AG04450 (cell line): ENCODE measurements at regions not wholly inside any gene's neighbourhood (a gene's known extent, or its start where the extent isn't known, plus 50 kb on each side); places are given as distances from the start of the nearest gene placed in this dataset.

ENCODE experiments used
- CTCF ChIA-PET: fragments of 300-600, 350-600 bp; formaldehyde crosslinking; extraction: SDS; loops from one replicate; lab custom pipeline; 2022; ENCODE audit warnings: antibody characterized with exemption, inconsistent platforms; lab: Charles Lee
- POLR2A ChIA-PET: fragments of 350-600 bp; formaldehyde crosslinking; extraction: SDS; loops from one replicate; lab custom pipeline; 2021; ENCODE audit warnings: antibody characterized with exemption, inconsistent platforms; lab: Yijun Ruan, JAX
- DNase-seq: peaks from one replicate; pipeline ENCODE4 v3.0.0-alpha.2; 2011; ENCODE audit warnings: low read depth, low spot score
- H3K27ac ChIP-seq: one replicate; pipeline ENCODE4 v1.5.1; 2012; ENCODE audit warnings: low read depth, low read length, control low read depth
- H3K27me3 ChIP-seq: one replicate; pipeline ENCODE4 v1.6.0; 2012; ENCODE audit warnings: low read length; ENCODE audit not compliant: control insufficient read depth, insufficient read depth
- H3K4me3 ChIP-seq: 2 replicates; pipeline ENCODE4 v1.5.1; 2011; ENCODE audit warnings: mild to moderate bottlenecking, low read depth, low read length, control low read depth
- H3K9me3 ChIP-seq: 2 replicates; pipeline ENCODE4 v1.5.1; 2012; ENCODE audit warnings: low read length; ENCODE audit not compliant: control insufficient read depth, insufficient read depth
- CTCF ChIP-seq: IDR thresholded peaks from 2 replicates; pipeline ENCODE4 v1.5.1; 2011; ENCODE audit warnings: low read depth, low read length, control low read depth, inconsistent platforms

GRCh38 chr9:135222881-135223760, 135.7 kb downstream of the OLFM1 start:
- no peak for DNase-seq
- Histone ChIP-seq H3K4me3 (no peak overlapping the region), H3K27ac (no peak overlapping the region), H3K27me3 (no peaks in the 10 kb centered on the region), H3K9me3 (peaks cover 93% of the 10 kb centered on the region)
- ChIA-PET CTCF (no interaction called here), POLR2A (no interaction called here)
- no peak for TF ChIP-seq CTCF

- H3K27me3 ChIP-seq: no peaks in the 10 kb centered on the region
- POLR2A ChIA-PET: no interaction called here
- no peak for DNase-seq
- no peak overlapping the region for H3K4me3 ChIP-seq
- H3K9me3 ChIP-seq: peaks cover 94% of the 10 kb centered on the region
- H3K27ac ChIP-seq: no peak overlapping the region
- no peak for TF ChIP-seq CTCF
- CTCF ChIA-PET: no interaction called here
Measured at GRCh38 chr9:135223831-135224230, 136.4 kb downstream of the OLFM1 start.

GRCh38 chr9:135224286-135224877, 136.9 kb downstream of the OLFM1 start:
- no peak for DNase-seq
- Histone ChIP-seq H3K27me3 (no peaks in the 10 kb centered on the region), H3K27ac (no peak overlapping the region), H3K9me3 (peaks cover 100% of the 10 kb centered on the region), H3K4me3 (no peak overlapping the region)
- TF ChIP-seq CTCF: no peak
- POLR2A ChIA-PET: no interaction called here
- CTCF ChIA-PET: no interaction called here

- DNase-seq: no peak
- ChIA-PET CTCF (no interaction called here), POLR2A (no interaction called here)
- no peak for TF ChIP-seq CTCF
- Histone ChIP-seq H3K27me3 (no peaks in the 10 kb centered on the region), H3K9me3 (peaks cover 100% of the 10 kb centered on the region), H3K27ac (no peak overlapping the region), H3K4me3 (no peak overlapping the region)
Measured at GRCh38 chr9:135224921-135225541, 137.6 kb downstream of the OLFM1 start.
